ENCODE measurements at regions not wholly inside any gene's neighbourhood (a gene's known extent, or its start where the extent isn't known, plus 50 kb on each side); places are given as distances from the start of the nearest gene placed in this dataset.

DNA sequence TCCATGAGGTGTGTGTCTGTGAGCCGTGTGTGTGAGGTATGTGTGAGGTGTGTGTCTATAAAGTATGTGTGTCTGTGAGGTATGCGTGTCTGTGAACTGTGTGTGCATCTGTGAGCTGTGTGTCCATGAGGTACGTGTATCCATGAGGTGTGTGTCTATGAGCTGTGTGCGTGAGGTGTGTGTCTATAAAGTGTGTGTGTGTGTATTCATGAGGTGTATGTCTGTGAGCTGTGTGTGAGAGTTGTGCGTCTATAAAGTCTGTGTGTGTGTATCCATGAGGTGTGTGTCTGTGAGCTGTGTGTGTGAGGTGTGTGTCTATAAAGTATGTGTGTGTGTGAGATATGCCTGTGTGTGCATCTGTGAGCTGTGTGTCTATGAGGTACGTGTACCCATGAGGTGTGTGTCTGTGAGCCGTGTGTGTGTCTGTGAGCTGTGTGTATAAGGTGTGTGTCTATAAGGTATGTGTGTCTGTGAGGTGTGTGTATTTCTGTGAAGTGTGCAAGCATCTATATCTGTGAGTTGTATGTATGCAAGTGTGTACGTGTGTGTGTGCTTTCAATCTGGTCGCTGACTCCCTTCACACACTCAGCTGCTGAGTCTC, 91.9 kb upstream of the FOXP4 start:
- peaks cover 28% of the 10 kb centered on the region for H3K27me3 ChIP-seq (ENCODE audit: insufficient read depth, low read length)
- no peaks in the 10 kb centered on the region for H3K4me1 ChIP-seq (ENCODE audit: insufficient read depth, low read length)
- H3K9me3 Mint-ChIP-seq (ENCODE audit: unreplicated experiment) = no peaks in the 10 kb centered on the region

GRCh38 chr6:41455410-41455809, 90.8 kb upstream of the FOXP4 start:
- Histone ChIP-seq H3K4me1 (ENCODE audit: insufficient read depth, low read length) (no peaks in the 10 kb centered on the region), H4K20me1 (ENCODE audit: insufficient read depth, low read length) (no peaks in the 10 kb centered on the region), H3K4me2 (ENCODE audit: low read length) (no peak overlapping the region), H3K27ac (ENCODE audit: low read depth, low read length) (no peak overlapping the region), H3K4me3 (ENCODE audit: insufficient read depth, low read depth, low read length) (no peak overlapping the region), H3K27me3 (ENCODE audit: insufficient read depth, low read length) (peaks cover 28% of the 10 kb centered on the region), H3K36me3 (ENCODE audit: insufficient read depth, low read length) (no peaks in the 10 kb centered on the region), H3K9me3 (ENCODE audit: insufficient read depth, low read depth, low read length) (no peaks in the 10 kb centered on the region), H3K79me2 (ENCODE audit: insufficient read depth, low read length) (no peaks in the 10 kb centered on the region), H2AFZ (ENCODE audit: low read depth, low read length) (no peak overlapping the region), H3K9ac (ENCODE audit: low read length) (no peak overlapping the region)
- Mint-ChIP-seq H3K36me3 (ENCODE audit: low read depth, unreplicated experiment) (no peaks in the 10 kb centered on the region), H3K9me3 (ENCODE audit: unreplicated experiment) (no peaks in the 10 kb centered on the region), H3K27me3 (ENCODE audit: low read depth, unreplicated experiment) (peaks cover 30% of the 10 kb centered on the region), H3K27ac (ENCODE audit: unreplicated experiment) (no peak overlapping the region), H3K4me1 (ENCODE audit: low read depth, unreplicated experiment) (peaks cover 7% of the 10 kb centered on the region), H3K4me3 (ENCODE audit: unreplicated experiment) (no peak overlapping the region)
- no peak for DNase-seq (ENCODE audit: low read depth)
- no peak for TF ChIP-seq EZH2 (IDR thresholded peaks at IDR 0.05; ENCODE audit: insufficient read depth, low read length)
- no peak for TF ChIP-seq CTCF (IDR thresholded peaks at IDR 0.05; ENCODE audit: insufficient read depth, low read depth, low read length)
- FAIRE-seq = no peak

More for the DNA sequence above, 91.9 kb upstream of the FOXP4 start:
- Histone ChIP-seq H3K27ac (ENCODE audit: low read depth, low read length) (no peak overlapping the region), H3K9ac (ENCODE audit: low read length) (no peak overlapping the region), H3K79me2 (ENCODE audit: insufficient read depth, low read length) (no peaks in the 10 kb centered on the region), H2AFZ (ENCODE audit: low read depth, low read length) (no peak overlapping the region), H3K36me3 (ENCODE audit: insufficient read depth, low read length) (no peaks in the 10 kb centered on the region), H3K9me3 (ENCODE audit: insufficient read depth, low read depth, low read length) (peaks cover 3% of the 10 kb centered on the region), H3K4me3 (ENCODE audit: insufficient read depth, low read depth, low read length) (no peak overlapping the region), H3K4me2 (ENCODE audit: low read length) (no peak overlapping the region), H4K20me1 (ENCODE audit: insufficient read depth, low read length) (no peaks in the 10 kb centered on the region)
- Mint-ChIP-seq H3K36me3 (ENCODE audit: low read depth, unreplicated experiment) (no peaks in the 10 kb centered on the region), H3K4me3 (ENCODE audit: unreplicated experiment) (no peak overlapping the region), H3K27me3 (ENCODE audit: low read depth, unreplicated experiment) (peaks cover 33% of the 10 kb centered on the region), H3K27ac (ENCODE audit: unreplicated experiment) (no peak overlapping the region), H3K4me1 (ENCODE audit: low read depth, unreplicated experiment) (peaks cover 7% of the 10 kb centered on the region)
- no peak for TF ChIP-seq CTCF (IDR thresholded peaks at IDR 0.05; ENCODE audit: insufficient read depth, low read depth, low read length)
- TF ChIP-seq EZH2 (IDR thresholded peaks at IDR 0.05; ENCODE audit: insufficient read depth, low read length) = no peak
- DNase-seq (ENCODE audit: low read depth) = no peak
- FAIRE-seq = peak; percentile 80

DNA sequence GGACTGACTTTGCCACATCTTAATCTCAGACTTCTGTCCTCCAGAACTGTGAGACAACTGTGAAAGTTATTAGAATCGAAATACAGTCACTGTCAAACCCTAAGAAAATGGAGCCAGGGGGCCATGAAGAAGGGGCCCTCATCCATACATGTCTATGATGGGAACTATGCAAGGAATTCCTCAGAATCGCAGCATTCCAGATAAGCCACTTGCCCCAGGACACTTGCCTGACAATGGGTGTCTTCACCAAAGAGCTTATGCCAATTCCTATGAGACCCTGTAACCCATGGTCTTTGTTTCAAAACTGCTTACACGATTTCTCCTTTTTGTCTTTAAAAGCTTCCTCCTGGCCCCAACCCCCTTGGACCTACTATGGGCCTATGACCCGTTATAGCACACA, 90.4 kb upstream of the FOXP4 start:
- Histone ChIP-seq H3K4me1 (ENCODE audit: insufficient read depth, low read length) (no peaks in the 10 kb centered on the region), H3K36me3 (ENCODE audit: insufficient read depth, low read length) (no peaks in the 10 kb centered on the region), H3K9ac (ENCODE audit: low read length) (no peak overlapping the region), H3K27ac (ENCODE audit: low read depth, low read length) (no peak overlapping the region), H3K9me3 (ENCODE audit: insufficient read depth, low read depth, low read length) (no peaks in the 10 kb centered on the region), H3K4me2 (ENCODE audit: low read length) (no peak overlapping the region), H3K4me3 (ENCODE audit: insufficient read depth, low read depth, low read length) (no peak overlapping the region), H4K20me1 (ENCODE audit: insufficient read depth, low read length) (no peaks in the 10 kb centered on the region), H2AFZ (ENCODE audit: low read depth, low read length) (no peak overlapping the region), H3K27me3 (ENCODE audit: insufficient read depth, low read length) (peaks cover 28% of the 10 kb centered on the region), H3K79me2 (ENCODE audit: insufficient read depth, low read length) (no peaks in the 10 kb centered on the region)
- FAIRE-seq (no peak), DNase-seq (ENCODE audit: low read depth) (no peak)
- H3K4me3 Mint-ChIP-seq (ENCODE audit: unreplicated experiment) = no peak overlapping the region
- peaks cover 30% of the 10 kb centered on the region for H3K27me3 Mint-ChIP-seq (ENCODE audit: low read depth, unreplicated experiment)
- peaks cover 7% of the 10 kb centered on the region for H3K4me1 Mint-ChIP-seq (ENCODE audit: low read depth, unreplicated experiment)
- H3K36me3 Mint-ChIP-seq (ENCODE audit: low read depth, unreplicated experiment) = no peaks in the 10 kb centered on the region
- H3K27ac Mint-ChIP-seq (ENCODE audit: unreplicated experiment) = no peak overlapping the region
- no peak for TF ChIP-seq CTCF (IDR thresholded peaks at IDR 0.05; ENCODE audit: insufficient read depth, low read depth, low read length)
- TF ChIP-seq EZH2 (IDR thresholded peaks at IDR 0.05; ENCODE audit: insufficient read depth, low read length) = no peak
- no peaks in the 10 kb centered on the region for H3K9me3 Mint-ChIP-seq (ENCODE audit: unreplicated experiment)

Measured in astrocyte (in vitro differentiated cells and primary cell).